Activated CD4-positive, CD25-positive, alpha-beta regulatory T cell treated with anti-CD3 and anti-CD28 coated beads, Interleukin-2, amount 50 U/mL, for 72 hours (primary cell): ENCODE measurements at regions not wholly inside any gene's neighbourhood (a gene's known extent, or its start where the extent isn't known, plus 50 kb on each side); places are given as distances from the start of the nearest gene placed in this dataset.
"Not testable (repeated sequence)": the region's sequence is repeated elsewhere in the genome, so short reads cannot be mapped to it uniquely, and the experiment has no call there.

Experiments used
- DNase-seq: peaks from one replicate; pipeline ENCODE4 v3.0.0; 2021

DNA sequence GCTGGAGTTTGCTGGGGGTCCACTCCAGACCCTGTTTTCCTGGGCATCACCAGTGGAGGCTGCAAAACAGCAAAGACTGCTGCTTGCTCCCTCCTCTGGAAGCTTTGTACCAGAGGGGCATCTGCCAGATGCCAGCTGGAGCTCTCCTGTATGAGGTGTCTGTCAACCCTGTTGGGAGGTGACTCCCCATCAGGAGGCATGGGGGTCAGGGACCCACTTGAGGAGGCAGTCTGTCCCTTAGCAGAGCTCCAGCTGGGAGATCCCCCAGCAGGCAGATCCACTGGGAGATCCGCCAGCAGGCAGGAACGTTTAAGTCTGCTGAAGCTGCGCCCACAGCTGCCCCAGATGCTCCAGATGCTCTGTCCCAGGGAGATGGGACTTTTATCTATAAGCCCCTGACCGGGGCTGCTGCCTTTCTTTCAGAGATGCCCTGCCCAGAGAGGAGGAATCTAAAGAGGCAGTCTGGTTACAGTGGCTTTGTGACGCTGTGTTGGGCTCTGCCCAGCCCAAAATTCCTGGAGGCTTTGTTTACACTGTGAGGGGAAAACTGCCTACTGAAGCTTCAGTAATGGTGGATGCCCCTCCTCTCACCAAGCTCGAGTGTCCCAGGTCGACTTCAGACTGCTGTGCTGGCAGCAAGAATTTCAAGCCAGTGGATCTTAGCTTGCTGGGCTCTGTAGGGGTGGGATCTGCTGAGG, 260.5 kb upstream of the SLC8A1 start:
- DNase-seq = not testable (repeated sequence)

DNA sequence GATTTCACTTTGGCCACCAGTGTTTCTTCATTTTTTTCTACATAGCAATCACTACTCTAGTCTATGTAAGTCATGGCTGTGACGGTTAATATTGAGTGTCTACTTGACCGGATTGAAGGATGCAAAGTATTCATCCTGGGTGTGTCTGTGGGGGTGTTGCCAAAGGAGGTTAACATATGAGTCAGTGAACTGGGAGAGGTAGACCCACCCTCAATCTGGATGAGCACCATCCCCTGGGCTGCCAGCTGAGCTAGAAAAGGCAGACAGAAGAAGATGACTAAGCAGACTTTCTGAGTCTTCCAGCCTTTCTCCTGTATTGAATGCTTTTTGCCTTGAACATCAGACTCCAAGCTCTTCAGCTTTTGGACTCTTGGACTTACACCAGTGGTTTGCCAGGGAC, 265.0 kb upstream of the SLC8A1 start:
- no peak for DNase-seq

- no peak for DNase-seq
Measured at GRCh38 chr2:40719414-40719813, 267.5 kb upstream of the SLC8A1 start.

- DNase-seq = no peak
Measured at GRCh38 chr2:40721595-40721994, 269.7 kb upstream of the SLC8A1 start.

DNA sequence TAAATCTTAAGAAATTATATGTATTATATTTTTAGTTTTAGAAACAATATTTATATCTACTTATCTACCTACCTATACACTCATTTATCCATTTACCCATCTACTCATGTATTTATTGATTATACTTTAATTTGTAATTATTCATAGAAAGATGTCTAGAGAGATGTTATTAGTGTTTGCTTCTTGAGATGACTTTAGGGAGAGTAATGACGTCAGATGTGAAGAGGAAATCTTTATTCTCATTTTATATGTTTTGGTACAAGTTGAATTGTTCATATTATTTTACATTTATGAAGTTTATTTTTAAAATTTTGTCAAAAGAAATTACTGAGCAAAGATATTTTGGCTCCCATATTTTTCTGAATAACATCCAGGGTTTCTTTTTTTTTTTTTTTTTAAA, 271.3 kb upstream of the SLC8A1 start:
- no peak for DNase-seq

DNA sequence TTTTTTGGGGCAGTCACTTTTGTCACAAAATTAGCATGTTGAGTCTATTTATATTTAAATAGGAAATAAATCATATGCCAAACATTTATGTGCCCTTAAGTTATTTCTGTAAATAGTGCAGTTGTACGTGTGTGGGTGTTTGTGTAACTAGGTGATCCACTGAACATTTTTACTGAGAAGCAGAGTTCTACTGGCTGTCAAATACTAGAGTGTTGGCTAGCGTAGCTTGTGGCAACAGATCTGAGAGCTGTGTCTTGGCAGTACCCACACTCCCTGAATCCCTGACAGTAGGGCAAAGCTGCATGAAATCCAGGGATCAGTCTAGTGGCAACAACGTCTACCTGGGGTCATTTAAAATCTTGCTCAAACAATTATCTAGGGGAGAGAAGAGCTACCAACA, 273.1 kb upstream of the SLC8A1 start:
- DNase-seq = no peak

GRCh38 chr2:40725950-40726349, 274.1 kb upstream of the SLC8A1 start:
- no peak for DNase-seq

DNA sequence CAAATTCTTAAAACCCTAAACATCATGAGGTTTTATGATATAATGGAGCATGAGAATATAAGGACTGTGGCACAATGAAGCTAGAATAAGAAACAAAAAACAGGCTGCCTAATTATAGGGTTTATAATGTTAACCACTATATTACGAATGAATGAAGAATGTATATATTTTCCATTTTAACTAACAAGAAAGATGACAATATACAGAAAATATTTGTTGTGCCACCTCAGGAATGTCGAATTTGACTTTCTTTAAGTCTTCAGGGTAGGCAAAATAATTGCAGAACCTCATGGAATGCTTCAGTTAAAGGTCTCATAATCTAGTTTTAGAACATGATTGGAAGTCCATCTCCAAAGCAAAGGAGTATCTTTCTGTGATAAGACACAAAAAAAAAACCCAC, 282.9 kb upstream of the SLC8A1 start:
- no peak for DNase-seq

DNA sequence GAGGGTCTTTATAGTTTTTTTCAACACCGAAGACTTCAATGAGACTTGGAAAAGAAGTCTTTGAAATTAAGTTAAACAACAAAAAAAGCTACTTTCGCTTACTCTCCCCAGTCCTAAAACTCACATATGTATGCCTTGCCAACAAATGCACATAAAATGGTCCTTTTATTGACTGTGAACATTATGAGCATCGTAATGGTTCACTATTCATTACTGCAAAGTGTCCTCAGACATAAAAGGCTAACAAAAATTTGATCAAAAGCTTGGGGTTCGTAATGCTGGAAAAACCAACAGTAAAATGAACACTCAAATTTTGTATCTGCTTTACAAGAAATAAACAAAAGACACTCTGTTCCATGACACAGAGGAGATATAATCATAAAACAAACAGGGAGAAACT, 285.3 kb upstream of the SLC8A1 start:
- no peak for DNase-seq

- no peak for DNase-seq
Measured at GRCh38 chr2:40740419-40740818, 288.5 kb upstream of the SLC8A1 start.

- no peak for DNase-seq
Measured at GRCh38 chr2:40741532-40741931, 289.6 kb upstream of the SLC8A1 start.

DNA sequence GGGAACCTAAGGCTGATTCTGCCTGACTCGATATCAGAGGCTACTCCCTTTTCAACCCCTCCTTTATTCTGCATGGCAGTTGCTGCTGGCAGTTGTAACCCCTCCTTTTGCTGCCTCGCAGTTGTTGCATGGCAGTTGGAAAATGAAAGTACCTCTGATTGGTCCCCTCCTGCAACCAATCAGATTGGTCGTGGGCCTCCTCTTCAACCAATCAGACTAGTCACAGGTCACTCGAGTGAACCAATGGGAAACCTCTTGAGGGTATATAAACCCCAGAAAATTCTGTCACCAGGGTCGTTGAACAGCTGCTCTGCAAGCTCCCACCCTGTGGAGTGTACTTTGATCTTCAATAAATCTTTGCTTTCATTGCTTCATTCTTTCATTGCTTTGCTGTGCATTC, 294.3 kb upstream of the SLC8A1 start:
- no peak for DNase-seq

DNA sequence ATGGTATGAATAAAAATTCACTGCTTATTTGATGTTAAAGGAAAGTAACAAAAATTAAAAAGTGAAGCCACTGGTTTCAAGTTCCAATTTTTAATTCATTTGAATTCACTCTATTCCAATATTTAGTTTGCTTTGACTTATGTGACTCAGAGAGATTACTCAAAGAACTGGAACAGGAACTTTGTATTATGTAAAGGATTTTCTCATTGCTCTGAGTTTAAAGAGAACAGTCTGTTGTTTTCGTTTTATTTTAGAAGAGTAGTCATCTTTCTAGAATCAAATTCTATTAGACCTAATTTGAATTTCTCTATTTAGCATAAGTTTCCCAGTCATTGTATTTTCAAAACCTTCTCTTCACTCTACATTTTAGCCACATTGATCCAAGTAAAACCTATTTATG, 300.1 kb upstream of the SLC8A1 start:
- DNase-seq = no peak

DNA sequence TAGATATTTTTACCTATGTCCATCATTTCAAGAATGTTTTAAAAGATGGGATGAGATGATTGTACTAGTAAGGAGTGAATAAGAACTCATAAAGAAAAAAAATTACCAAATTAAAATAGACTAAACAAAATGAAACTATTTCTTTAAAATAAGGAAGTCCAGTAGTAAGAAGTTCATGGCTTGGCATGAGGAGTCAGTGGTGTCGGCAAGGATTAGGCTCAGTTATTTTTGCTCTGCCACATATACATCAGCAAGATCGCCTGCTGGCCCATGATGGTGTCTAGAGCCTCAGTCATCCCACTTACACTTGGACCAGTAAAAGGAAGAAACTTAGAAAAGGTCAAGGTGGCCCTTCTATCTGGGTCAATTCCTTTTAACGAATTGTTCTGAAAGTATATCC, 300.9 kb upstream of the SLC8A1 start:
- DNase-seq = no peak

GRCh38 chr2:40754912-40755311, 303.0 kb upstream of the SLC8A1 start:
- no peak for DNase-seq

DNA sequence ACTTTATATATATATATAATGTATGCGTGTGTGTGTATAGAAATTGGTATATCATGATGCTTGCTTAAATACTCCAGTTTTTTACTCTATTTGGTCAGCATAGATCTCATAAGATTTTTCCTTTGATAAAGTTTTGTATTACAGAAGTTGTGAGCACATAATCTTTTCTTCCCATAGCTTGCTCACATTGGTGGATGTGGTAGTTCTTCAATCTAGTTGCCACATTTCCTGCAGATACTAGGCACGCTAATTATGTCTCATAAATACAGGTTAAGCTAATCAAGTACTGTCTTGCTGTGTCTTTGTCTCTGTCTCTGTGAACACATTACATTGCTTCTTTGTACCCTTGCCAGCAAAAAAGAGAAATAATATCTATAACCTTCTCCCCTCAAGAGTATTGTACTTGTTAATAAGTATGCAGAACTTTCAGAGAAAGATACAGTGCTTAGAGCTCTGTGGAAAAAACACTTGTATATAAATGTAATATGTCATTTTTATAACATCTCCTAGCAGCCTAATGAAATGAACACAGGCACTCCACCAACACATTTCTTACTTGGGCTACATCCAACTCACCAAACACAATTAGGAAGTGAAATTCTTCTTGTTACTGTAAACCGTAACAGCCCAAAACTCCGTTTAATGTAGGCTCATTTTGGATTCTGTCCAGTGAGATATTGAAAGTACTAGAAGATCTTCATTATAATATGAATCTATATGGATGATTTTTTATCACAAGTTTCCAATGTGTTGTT, 306.7 kb upstream of the SLC8A1 start:
- no peak for DNase-seq

DNA sequence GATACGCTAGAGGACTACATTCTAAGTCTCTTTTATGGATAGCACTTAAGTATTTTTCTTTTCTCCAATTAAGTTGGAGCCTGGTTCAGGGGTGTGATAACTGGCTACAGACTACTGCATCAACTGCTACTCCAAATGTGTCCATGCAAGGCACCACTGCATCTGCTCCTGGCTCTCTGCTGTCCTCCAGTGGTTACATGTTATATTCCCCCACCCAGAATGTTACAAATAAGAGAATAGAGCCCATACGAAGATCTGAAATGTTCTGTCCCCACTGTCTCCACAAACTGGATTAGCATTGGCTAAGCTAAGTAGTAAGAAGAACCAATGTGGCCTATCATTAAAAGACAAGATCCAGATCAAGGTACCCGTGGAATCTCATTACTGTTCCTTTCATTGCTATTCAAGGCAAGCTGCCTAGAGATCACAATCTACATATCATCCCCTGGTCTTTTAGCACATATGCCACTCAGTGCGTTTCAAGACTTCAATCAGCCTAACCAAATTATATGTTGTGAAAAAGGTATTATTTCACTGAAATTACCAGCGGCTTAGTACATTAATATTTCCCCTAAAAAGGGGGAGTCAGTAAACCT, 308.3 kb upstream of the SLC8A1 start:
- no peak for DNase-seq

DNA sequence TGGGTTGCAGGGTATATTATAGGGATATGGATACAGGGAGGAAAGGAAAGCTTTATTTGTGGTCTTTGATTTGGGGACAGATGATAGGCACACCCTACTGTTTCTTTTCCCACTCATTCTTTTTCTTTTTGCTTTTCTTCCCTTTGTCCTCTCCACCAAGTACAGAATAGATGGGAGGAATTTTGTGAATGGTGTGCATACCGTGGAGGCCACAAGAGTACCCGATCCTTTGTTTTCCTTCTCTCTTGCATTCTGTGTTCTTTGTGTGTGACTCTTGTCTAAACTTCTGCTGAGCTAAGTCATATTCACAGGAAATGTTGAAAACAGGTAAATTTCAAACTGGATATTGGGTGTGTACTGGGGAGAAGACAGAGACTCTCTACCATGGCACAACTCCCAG, 321.4 kb upstream of the SLC8A1 start:
- no peak for DNase-seq

DNA sequence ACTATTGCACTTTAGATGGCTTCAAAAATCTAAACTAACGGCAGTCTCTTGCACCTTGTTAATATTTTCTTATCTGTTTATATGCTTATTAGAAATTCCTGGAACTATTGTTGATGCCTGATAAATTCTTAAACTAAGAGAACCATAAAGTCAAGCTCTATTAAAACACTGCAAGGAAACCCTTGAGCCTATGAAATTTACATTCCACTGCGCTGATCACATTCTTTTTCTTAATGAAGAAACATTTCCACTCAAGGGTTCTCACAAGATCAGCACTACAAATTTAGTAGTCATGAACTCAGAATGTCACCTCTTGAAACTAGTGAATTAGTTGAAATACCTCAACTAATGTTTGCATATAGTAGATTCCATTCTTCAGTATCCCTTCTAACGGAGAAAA, 331.8 kb upstream of the SLC8A1 start:
- DNase-seq = no peak

DNA sequence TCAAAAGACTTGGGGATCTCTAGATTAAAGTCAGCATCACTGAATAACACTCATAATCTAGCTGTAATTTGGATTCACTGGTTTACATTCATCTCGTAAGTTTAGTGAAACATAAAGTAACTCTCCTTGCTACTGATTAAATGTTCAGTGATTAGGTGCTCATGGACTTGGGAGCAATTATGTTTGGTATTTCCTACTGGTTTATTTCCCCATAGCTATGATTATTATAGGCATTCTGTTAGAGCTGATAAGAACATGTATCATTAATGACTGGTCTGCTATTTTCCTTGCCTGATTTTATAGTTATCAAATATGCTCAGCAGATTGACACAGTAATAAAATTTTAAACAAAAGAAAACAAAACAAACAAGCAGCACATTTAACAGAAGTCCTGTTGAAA, 334.7 kb upstream of the SLC8A1 start:
- DNase-seq = no peak

GRCh38 chr2:40797120-40797519, 345.2 kb upstream of the SLC8A1 start:
- DNase-seq = no peak

GRCh38 chr2:40803900-40804299, 352.0 kb upstream of the SLC8A1 start:
- no peak for DNase-seq

DNA sequence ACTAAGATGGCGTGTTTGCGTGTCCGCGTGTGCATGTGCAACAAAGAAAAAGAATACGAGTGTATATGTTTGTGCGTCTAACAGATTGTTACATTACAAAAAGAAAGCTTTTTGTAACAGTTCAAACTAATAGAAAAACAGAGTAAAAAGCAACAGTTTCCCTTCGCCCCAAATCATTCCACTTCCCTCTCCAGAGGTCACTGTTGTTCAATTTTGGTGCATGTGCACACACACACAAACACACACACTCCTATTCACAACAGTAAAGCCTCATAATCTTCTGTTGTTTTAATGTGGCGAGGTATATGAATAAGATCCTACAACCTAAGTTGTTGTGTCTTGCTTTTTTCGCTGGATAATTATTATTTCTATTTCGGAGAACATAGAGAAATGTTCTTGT, 357.3 kb upstream of the SLC8A1 start:
- no peak for DNase-seq

GRCh38 chr2:40814616-40815015, 362.7 kb upstream of the SLC8A1 start:
- DNase-seq = no peak

GRCh38 chr2:40820319-40820718, 368.4 kb upstream of the SLC8A1 start:
- DNase-seq = no peak
